NT2/D1 (cell line): ENCODE measurements at regions not wholly inside any gene's neighbourhood (a gene's known extent, or its start where the extent isn't known, plus 50 kb on each side); places are given as distances from the start of the nearest gene placed in this dataset.

Experiments used
- DNase-seq: peaks from one replicate; pipeline ENCODE4 v3.0.0-alpha.2; 2011; ENCODE audit warnings: low read depth, low spot score
- H3K27me3 ChIP-seq: 2 replicates; pipeline ENCODE4 v1.6.0; 2011; ENCODE audit warnings: mild to moderate bottlenecking; ENCODE audit not compliant: insufficient read length, insufficient read depth
- H3K36me3 ChIP-seq: 2 replicates; pipeline ENCODE4 v1.6.1; 2011; ENCODE audit warnings: mild to moderate bottlenecking, low read length, mixed read lengths; ENCODE audit not compliant: insufficient read depth, insufficient read length
- H3K4me1 ChIP-seq: 2 replicates; pipeline ENCODE4 v1.5.1; 2011; ENCODE audit not compliant: insufficient read depth, insufficient read length
- H3K4me3 ChIP-seq: 2 replicates; pipeline ENCODE4 v1.5.1; 2011; ENCODE audit warnings: low read depth; ENCODE audit not compliant: insufficient read length
- H3K9ac ChIP-seq: 2 replicates; pipeline ENCODE4 v1.6.0; 2011; ENCODE audit warnings: low read depth; ENCODE audit not compliant: insufficient read length
- H3K9me3 ChIP-seq: 2 replicates; pipeline ENCODE4 v1.5.1; 2011; ENCODE audit warnings: mild to moderate bottlenecking, low read length; ENCODE audit not compliant: insufficient read depth
- SUZ12 ChIP-seq: IDR thresholded peaks from 2 replicates; pipeline ENCODE4 v1.6.1; 2011; ENCODE audit not compliant: insufficient read length, insufficient read depth; ENCODE audit errors: extremely low read depth
- YY1 ChIP-seq: IDR thresholded peaks from 2 replicates; pipeline ENCODE4 v1.6.1; 2011; ENCODE audit not compliant: insufficient read length, insufficient read depth
- ZNF274 ChIP-seq: IDR thresholded peaks from 2 replicates; pipeline ENCODE4 v1.6.1; 2011; ENCODE audit warnings: mild to moderate bottlenecking, low read depth, low read length

DNA sequence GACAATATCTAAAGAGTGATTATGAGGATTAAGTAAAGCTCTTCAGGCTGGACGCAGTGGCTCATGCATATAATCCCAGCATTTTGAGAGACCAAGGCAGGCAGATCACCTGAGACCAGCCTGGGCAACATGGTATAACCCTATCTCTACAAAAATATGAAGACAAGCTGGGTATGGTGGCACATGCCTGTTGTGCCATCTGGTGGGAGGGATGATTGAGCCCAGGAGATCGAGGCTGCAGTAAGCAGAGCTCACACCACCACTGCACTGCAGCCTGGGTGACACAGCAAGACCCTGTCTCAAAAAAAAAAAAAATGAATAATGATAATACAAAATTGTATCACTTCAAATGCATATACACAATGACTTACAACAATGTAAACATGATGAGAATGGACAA lies 195.6 kb upstream of the AUTS2 start:
- H3K4me3 ChIP-seq: no peak overlapping the region
- H3K9me3 ChIP-seq: no peaks in the 10 kb centered on the region
- TF ChIP-seq ZNF274 (no peak), SUZ12 (no peak), YY1 (no peak)
- H3K36me3 ChIP-seq: no peaks in the 10 kb centered on the region
- no peaks in the 10 kb centered on the region for H3K4me1 ChIP-seq
- H3K27me3 ChIP-seq: no peaks in the 10 kb centered on the region
- H3K9ac ChIP-seq: no peak overlapping the region
- no peak for DNase-seq

DNA sequence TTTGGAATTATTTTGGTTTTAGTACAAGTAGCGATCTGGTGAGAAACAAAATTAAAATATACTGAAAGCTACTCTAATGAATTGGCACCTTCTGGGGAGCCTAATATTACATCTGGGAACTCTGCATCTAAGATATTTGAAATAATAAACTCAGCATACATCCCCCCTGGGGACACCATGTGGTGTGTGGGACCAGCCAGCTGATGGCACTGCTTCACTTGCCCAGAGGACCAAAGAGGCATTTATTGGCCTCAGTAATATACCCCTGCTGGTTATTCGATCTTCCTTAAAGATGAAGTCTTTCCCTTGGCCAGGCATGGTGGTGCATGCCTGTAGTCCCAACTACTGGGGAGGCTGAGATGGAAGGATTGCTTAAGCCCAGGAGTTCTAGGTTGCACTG lies 195.1 kb upstream of the AUTS2 start:
- DNase-seq: peak; percentile 20

GRCh38 chr7:69411018-69411417 lies 187.3 kb upstream of the AUTS2 start:
- no peak overlapping the region for H3K4me3 ChIP-seq
- H3K9me3 ChIP-seq: no peaks in the 10 kb centered on the region
- no peaks in the 10 kb centered on the region for H3K4me1 ChIP-seq
- no peak overlapping the region for H3K9ac ChIP-seq
- DNase-seq: no peak
- no peaks in the 10 kb centered on the region for H3K36me3 ChIP-seq
- no peaks in the 10 kb centered on the region for H3K27me3 ChIP-seq
- TF ChIP-seq YY1 (no peak), ZNF274 (no peak), SUZ12 (no peak)

More for the DNA sequence above, 195.1 kb upstream of the AUTS2 start:
- Histone ChIP-seq H3K9ac (no peak overlapping the region), H3K9me3 (no peaks in the 10 kb centered on the region), H3K36me3 (no peaks in the 10 kb centered on the region), H3K4me3 (no peak overlapping the region), H3K4me1 (no peaks in the 10 kb centered on the region), H3K27me3 (no peaks in the 10 kb centered on the region)
- no peak for TF ChIP-seq SUZ12
- TF ChIP-seq ZNF274: no peak
- no peak for TF ChIP-seq YY1

GRCh38 chr7:69411466-69411865 lies 186.8 kb upstream of the AUTS2 start:
- H3K4me1 ChIP-seq: no peaks in the 10 kb centered on the region
- no peaks in the 10 kb centered on the region for H3K36me3 ChIP-seq
- H3K9me3 ChIP-seq: no peaks in the 10 kb centered on the region
- no peak for TF ChIP-seq SUZ12
- TF ChIP-seq YY1: no peak
- no peak for TF ChIP-seq ZNF274
- no peaks in the 10 kb centered on the region for H3K27me3 ChIP-seq
- no peak for DNase-seq
- no peak overlapping the region for H3K4me3 ChIP-seq
- H3K9ac ChIP-seq: no peak overlapping the region

- H3K9me3 ChIP-seq: no peaks in the 10 kb centered on the region
Observed at GRCh38 chr7:69412331-69413146, 185.7 kb upstream of the AUTS2 start.

GRCh38 chr7:69414555-69414954 lies 183.7 kb upstream of the AUTS2 start:
- no peaks in the 10 kb centered on the region for H3K4me1 ChIP-seq
- no peak for TF ChIP-seq YY1
- TF ChIP-seq ZNF274: no peak
- TF ChIP-seq SUZ12: no peak
- no peak for DNase-seq

More at GRCh38 chr7:69412331-69413146, 185.7 kb upstream of the AUTS2 start:
- no peak for DNase-seq
- TF ChIP-seq YY1 (no peak), ZNF274 (no peak), SUZ12 (no peak)
- Histone ChIP-seq H3K4me1 (no peaks in the 10 kb centered on the region), H3K27me3 (no peaks in the 10 kb centered on the region), H3K9ac (no peak overlapping the region), H3K36me3 (no peaks in the 10 kb centered on the region), H3K4me3 (no peak overlapping the region)

DNA sequence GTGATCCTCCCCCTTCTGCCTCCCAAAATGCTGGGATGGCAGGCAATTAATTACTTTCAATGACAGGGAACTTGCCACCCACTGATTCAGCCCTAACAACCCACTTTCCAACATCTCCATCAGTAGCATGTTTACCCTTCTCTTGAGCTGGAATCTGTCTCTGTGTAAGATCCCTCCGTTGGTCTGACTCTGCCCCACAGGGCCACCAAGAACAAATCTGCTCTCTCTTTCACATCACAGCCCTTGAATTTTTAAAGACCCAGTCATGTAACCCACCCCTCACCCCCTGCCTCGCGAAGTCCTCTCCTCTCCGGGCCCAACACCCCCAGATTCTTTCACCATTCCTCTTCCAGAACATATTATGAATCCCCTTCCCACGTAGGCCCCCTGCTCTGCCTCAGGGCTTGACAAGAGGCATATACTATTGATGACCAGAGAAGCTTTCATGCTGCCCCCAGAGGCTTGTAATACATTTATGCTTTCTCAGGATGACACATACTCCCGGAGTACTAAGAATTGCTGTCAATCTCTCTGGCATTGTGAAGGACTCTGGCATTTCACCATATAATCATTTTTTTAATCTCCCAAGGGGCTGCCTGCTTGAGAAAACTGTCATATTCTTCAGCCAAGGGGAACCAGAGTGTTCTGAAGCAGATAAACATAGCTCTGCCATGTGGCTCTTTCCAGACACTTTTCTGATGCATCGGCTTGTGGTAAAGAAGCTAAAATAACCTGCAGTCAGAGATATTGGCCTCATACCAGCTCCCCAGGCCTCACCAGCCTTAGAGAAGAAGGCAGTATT lies 179.2 kb upstream of the AUTS2 start:
- H3K27me3 ChIP-seq: no peaks in the 10 kb centered on the region

More at GRCh38 chr7:69414555-69414954, 183.7 kb upstream of the AUTS2 start:
- Histone ChIP-seq H3K9me3 (no peaks in the 10 kb centered on the region), H3K27me3 (no peaks in the 10 kb centered on the region), H3K9ac (no peak overlapping the region), H3K4me3 (no peak overlapping the region), H3K36me3 (no peaks in the 10 kb centered on the region)

More for the DNA sequence above, 179.2 kb upstream of the AUTS2 start:
- TF ChIP-seq YY1: no peak
- no peak for TF ChIP-seq ZNF274
- no peak for TF ChIP-seq SUZ12
- H3K4me3 ChIP-seq: no peak overlapping the region
- H3K9me3 ChIP-seq: no peaks in the 10 kb centered on the region
- no peaks in the 10 kb centered on the region for H3K4me1 ChIP-seq
- DNase-seq: no peak
- no peak overlapping the region for H3K9ac ChIP-seq
- H3K36me3 ChIP-seq: no peaks in the 10 kb centered on the region
